Suprapubic skin (tissue), 3 donors: ENCODE measurements at regions not wholly inside any gene's neighbourhood (a gene's known extent, or its start where the extent isn't known, plus 50 kb on each side); places are given as distances from the start of the nearest gene placed in this dataset.

Source experiments
- CTCF ChIP-seq, 2 donors: fragments of 200-600 bp in 1 of 2; fragments of 450-650 bp in 1 of 2; sonication (generic) in 1 of 2; IDR thresholded peaks; one replicate each; pipeline ENCODE4 v1.5.1; 2016 to 2019; ENCODE audit warnings: antibody characterized with exemption in 2 of 2, mild to moderate bottlenecking in 1 of 2, moderate library complexity in 1 of 2
- EP300 ChIP-seq: sonication (generic); formaldehyde crosslinking; IDR thresholded peaks from one replicate; pipeline ENCODE4 v1.6.1; 2017; ENCODE audit warnings: antibody characterized with exemption

GRCh38 chr1:221078260-221078965 is 199.2 kb downstream of the HLX start:
- no peak for TF ChIP-seq CTCF (IDR thresholded peaks at IDR 0.05)
- no peak for TF ChIP-seq EP300
